Nephron progenitor cell (in vitro differentiated cells): ENCODE measurements at regions not wholly inside any gene's neighbourhood (a gene's known extent, or its start where the extent isn't known, plus 50 kb on each side); places are given as distances from the start of the nearest gene placed in this dataset.

ENCODE experiments used
- DNase-seq: peaks from one replicate; pipeline ENCODE4 v3.0.0; 2021
- H3K27ac Mint-ChIP-seq: 2 replicates; pipeline ENCODE4 v1.8.0; 2021; ENCODE audit warnings: mild to moderate bottlenecking, moderate library complexity, mixed read lengths
- H3K27me3 Mint-ChIP-seq: 2 replicates; pipeline ENCODE4 v1.8.0; 2021; ENCODE audit warnings: mild to moderate bottlenecking, low read depth, mixed read lengths; ENCODE audit not compliant: poor library complexity
- H3K36me3 Mint-ChIP-seq: 2 replicates; pipeline ENCODE4 v1.8.0; 2021; ENCODE audit warnings: low read depth, mixed read lengths
- H3K4me1 Mint-ChIP-seq: 2 replicates; pipeline ENCODE4 v1.8.0; 2021; ENCODE audit warnings: mixed read lengths
- H3K4me3 Mint-ChIP-seq: 2 replicates; pipeline ENCODE4 v1.8.0; 2021; ENCODE audit warnings: mild to moderate bottlenecking, moderate library complexity, mixed read lengths
- H3K9me3 Mint-ChIP-seq: 2 replicates; pipeline ENCODE4 v1.8.0; 2021; ENCODE audit warnings: mild to moderate bottlenecking, moderate library complexity, mixed read lengths
- TF ChIP-seq, protein P1 (sequence below): fragments of 200-600 bp; sonication (generic); IDR thresholded peaks from 2 replicates; pipeline ENCODE4 v1.5.0; 2021; ENCODE audit warnings: antibody characterized with exemption

GRCh38 chr4:29708473-29708872 lies 1011.7 kb upstream of the PCDH7 start:
- TF ChIP-seq, protein P1, sequence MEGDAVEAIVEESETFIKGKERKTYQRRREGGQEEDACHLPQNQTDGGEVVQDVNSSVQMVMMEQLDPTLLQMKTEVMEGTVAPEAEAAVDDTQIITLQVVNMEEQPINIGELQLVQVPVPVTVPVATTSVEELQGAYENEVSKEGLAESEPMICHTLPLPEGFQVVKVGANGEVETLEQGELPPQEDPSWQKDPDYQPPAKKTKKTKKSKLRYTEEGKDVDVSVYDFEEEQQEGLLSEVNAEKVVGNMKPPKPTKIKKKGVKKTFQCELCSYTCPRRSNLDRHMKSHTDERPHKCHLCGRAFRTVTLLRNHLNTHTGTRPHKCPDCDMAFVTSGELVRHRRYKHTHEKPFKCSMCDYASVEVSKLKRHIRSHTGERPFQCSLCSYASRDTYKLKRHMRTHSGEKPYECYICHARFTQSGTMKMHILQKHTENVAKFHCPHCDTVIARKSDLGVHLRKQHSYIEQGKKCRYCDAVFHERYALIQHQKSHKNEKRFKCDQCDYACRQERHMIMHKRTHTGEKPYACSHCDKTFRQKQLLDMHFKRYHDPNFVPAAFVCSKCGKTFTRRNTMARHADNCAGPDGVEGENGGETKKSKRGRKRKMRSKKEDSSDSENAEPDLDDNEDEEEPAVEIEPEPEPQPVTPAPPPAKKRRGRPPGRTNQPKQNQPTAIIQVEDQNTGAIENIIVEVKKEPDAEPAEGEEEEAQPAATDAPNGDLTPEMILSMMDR = no peak
- no peaks in the 10 kb centered on the region for H3K4me1 Mint-ChIP-seq
- H3K9me3 Mint-ChIP-seq = peaks cover 14% of the 10 kb centered on the region

DNA sequence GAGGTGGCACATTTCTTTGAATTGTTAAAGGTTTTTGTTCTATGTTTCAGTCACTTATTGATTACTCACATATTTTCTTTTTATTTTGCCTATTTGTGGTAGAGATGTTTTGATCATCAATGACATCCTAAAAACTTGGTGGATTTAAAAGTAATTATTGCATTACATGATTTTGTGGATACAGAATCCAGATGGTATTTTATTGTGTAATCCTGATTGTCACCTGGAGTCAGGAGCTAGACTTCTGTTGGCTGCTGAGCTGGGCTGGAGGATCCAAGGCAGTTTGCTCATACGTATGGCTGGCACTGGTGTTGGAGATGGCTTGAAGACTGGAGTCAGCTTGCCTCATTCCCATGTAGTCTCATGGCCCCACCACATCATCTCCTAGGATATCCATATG lies 1009.6 kb upstream of the PCDH7 start:
- Mint-ChIP-seq H3K27me3 (peaks cover 9% of the 10 kb centered on the region), H3K36me3 (peaks cover 4% of the 10 kb centered on the region), H3K27ac (no peak overlapping the region), H3K4me3 (no peak overlapping the region), H3K4me1 (no peaks in the 10 kb centered on the region), H3K9me3 (peaks cover 13% of the 10 kb centered on the region)
- TF ChIP-seq, protein P1 = no peak
- DNase-seq = no peak

More at GRCh38 chr4:29708473-29708872, 1011.7 kb upstream of the PCDH7 start:
- DNase-seq = no peak
- Mint-ChIP-seq H3K4me3 (no peak overlapping the region), H3K27me3 (peaks cover 9% of the 10 kb centered on the region), H3K36me3 (peaks cover 4% of the 10 kb centered on the region), H3K27ac (no peak overlapping the region)

DNA sequence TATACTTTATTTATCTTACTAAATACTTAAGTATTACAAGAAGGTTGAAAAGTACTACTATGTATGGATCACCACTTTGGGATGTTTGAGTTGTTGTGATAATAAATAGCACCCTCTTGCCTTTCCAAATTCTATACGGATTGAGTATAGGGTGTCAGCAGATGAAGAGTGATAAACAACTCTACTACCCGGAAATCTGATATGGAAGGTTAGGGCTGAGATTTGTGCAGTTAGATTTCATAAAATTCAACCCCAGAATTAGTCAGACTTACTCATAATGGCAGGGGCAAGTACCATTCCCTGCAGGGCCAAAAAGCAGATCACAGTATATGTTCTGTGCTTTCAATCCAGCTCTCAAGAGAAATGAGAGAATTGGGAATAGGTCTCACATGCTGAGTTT lies 1008.9 kb upstream of the PCDH7 start:
- H3K36me3 Mint-ChIP-seq = peaks cover 4% of the 10 kb centered on the region
- DNase-seq = no peak
- no peaks in the 10 kb centered on the region for H3K4me1 Mint-ChIP-seq
- TF ChIP-seq, protein P1 = no peak
- H3K27me3 Mint-ChIP-seq = peaks cover 9% of the 10 kb centered on the region
- H3K27ac Mint-ChIP-seq = no peak overlapping the region
- H3K9me3 Mint-ChIP-seq = peaks cover 8% of the 10 kb centered on the region
- no peak overlapping the region for H3K4me3 Mint-ChIP-seq

DNA sequence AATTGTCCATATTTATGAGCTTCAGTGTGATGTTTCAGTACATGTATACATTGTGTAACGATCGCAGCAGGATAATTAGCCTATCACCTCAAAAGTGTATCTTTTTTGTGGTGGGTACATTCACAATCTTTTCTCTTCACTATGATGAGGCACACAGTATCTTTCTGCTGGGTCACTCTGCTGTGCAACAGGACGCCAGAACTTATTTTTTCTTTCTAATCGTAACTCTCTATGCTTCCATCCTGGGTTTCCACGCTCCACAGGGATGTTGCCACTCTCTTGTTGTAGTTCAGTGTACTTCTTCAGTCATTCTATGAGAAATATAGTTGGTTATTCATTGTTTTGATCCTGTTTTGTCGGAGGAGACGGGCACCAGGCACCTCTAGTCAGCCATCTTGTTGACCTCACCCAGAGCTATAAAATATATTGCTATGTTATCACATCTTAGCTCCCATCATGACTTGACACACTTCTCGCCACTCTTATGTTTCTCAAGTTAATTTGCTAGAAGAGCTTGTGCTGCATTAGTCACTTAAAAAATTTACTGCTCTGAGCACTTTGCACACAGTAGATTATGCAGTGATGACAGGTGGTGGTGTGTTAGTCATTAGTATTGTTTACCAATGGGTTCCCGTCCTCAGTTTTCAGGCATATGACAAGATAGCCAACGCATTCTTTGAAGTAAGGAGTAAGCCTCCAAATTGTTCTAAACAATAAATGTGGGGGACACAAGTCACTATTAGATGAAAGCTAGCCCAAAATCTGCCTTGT lies 1002.7 kb upstream of the PCDH7 start:
- Mint-ChIP-seq H3K27me3 (no peaks in the 10 kb centered on the region), H3K27ac (no peak overlapping the region), H3K36me3 (no peaks in the 10 kb centered on the region), H3K4me1 (no peaks in the 10 kb centered on the region), H3K9me3 (no peaks in the 10 kb centered on the region), H3K4me3 (no peak overlapping the region)
- TF ChIP-seq, protein P1 = no peak
- no peak for DNase-seq

DNA sequence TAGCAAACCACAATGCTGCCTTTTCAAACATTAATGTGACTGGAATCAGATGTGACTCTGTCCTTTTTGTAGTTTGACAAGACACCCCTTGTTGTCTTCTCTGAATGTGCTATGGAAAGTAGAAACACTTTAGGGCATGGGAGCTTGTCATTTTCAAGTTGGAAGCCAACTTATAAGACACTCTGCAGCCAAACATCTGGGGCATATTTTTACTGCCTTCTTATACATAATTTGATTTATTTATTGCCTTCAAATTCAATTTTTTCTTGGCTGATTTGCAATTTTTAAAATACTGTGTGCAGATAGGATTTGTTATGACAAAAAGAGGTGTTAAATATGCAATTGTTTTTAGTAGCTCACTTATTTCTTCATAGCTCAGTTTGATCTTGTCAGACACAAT lies 1002.0 kb upstream of the PCDH7 start:
- Mint-ChIP-seq H3K27me3 (no peaks in the 10 kb centered on the region), H3K4me1 (no peaks in the 10 kb centered on the region), H3K27ac (no peak overlapping the region), H3K4me3 (no peak overlapping the region), H3K9me3 (no peaks in the 10 kb centered on the region), H3K36me3 (no peaks in the 10 kb centered on the region)
- no peak for DNase-seq
- TF ChIP-seq, protein P1 = no peak

- no peak overlapping the region for H3K4me3 Mint-ChIP-seq
- no peak for DNase-seq
- no peaks in the 10 kb centered on the region for H3K27me3 Mint-ChIP-seq
- H3K9me3 Mint-ChIP-seq = no peaks in the 10 kb centered on the region
- TF ChIP-seq, protein P1 = no peak
- no peak overlapping the region for H3K27ac Mint-ChIP-seq
- H3K4me1 Mint-ChIP-seq = no peaks in the 10 kb centered on the region
- no peaks in the 10 kb centered on the region for H3K36me3 Mint-ChIP-seq
Observed at GRCh38 chr4:29722253-29722652, 997.9 kb upstream of the PCDH7 start.
